ENCODE measurements at regions not wholly inside any gene's neighbourhood (a gene's known extent, or its start where the extent isn't known, plus 50 kb on each side); places are given as distances from the start of the nearest gene placed in this dataset.

DNA sequence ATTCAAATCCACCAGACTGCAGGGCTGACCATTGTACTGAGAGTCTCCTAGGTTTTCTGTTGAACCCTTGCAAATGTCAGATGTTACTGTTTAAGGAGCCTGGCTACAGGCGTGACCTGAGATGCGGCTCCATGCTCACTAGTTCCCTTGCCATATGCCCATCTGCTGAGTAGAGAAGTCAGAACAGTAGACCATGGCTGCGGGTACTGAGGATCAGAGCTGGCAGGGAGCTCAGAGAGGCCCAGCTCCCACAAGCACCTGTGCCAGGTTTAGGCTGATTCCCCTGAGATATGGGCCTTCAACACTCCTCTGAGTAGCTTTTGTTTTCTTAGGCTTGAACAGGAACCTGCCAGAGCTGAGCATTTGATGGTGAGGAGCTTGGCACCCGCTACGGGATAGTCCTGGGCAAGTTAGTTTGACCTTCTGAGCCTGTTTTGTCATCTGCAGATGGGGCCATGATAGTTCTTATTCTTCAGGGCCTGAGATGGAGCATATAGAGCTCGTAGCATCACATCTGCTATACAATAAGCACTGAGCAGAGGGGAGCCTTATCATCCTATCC, 83.7 kb downstream of the BOD1 start:
- TF ChIP-seq, protein P1, sequence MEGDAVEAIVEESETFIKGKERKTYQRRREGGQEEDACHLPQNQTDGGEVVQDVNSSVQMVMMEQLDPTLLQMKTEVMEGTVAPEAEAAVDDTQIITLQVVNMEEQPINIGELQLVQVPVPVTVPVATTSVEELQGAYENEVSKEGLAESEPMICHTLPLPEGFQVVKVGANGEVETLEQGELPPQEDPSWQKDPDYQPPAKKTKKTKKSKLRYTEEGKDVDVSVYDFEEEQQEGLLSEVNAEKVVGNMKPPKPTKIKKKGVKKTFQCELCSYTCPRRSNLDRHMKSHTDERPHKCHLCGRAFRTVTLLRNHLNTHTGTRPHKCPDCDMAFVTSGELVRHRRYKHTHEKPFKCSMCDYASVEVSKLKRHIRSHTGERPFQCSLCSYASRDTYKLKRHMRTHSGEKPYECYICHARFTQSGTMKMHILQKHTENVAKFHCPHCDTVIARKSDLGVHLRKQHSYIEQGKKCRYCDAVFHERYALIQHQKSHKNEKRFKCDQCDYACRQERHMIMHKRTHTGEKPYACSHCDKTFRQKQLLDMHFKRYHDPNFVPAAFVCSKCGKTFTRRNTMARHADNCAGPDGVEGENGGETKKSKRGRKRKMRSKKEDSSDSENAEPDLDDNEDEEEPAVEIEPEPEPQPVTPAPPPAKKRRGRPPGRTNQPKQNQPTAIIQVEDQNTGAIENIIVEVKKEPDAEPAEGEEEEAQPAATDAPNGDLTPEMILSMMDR (IDR thresholded peaks at IDR 0.05) = no peak
- no peak for TF ChIP-seq POLR2A (IDR thresholded peaks at IDR 0.05)

Data from lower leg skin (tissue), 3 donors.